ENCODE measurements at regions not wholly inside any gene's neighbourhood (a gene's known extent, or its start where the extent isn't known, plus 50 kb on each side); places are given as distances from the start of the nearest gene placed in this dataset.
"Not testable (repeated sequence)": the region's sequence is repeated elsewhere in the genome, so short reads cannot be mapped to it uniquely, and the experiment has no call there.

GRCh38 chr3:59360312-59360711 lies 310.5 kb upstream of the CFAP20DC start:
- not testable (repeated sequence) for TF ChIP-seq NFE2L2 (conservative IDR thresholded peaks at IDR 0.05; ENCODE audit: low read length); MAFK (IDR thresholded peaks at IDR 0.05; ENCODE audit: partially characterized antibody); RAD21 (conservative IDR thresholded peaks at IDR 0.05 in 1 of 2, IDR thresholded peaks at IDR 0.05 in 1 of 2); PHF8 (IDR thresholded peaks at IDR 0.05; ENCODE audit: borderline replicate concordance, low read depth); POLR2A (IDR thresholded peaks at IDR 0.05; ENCODE audit: low read length); E2F6 (IDR thresholded peaks at IDR 0.05; ENCODE audit: borderline replicate concordance, low read depth); REST (IDR thresholded peaks at IDR 0.05); RNF2 (IDR thresholded peaks at IDR 0.05; ENCODE audit: borderline replicate concordance, low read depth); CTCF (IDR thresholded peaks at IDR 0.05)
